CD14-positive monocyte (primary cell): ENCODE measurements at regions not wholly inside any gene's neighbourhood (a gene's known extent, or its start where the extent isn't known, plus 50 kb on each side); places are given as distances from the start of the nearest gene placed in this dataset.

Source experiments
- DNase-seq, 3 donors: peaks; one replicate each; pipeline ENCODE4 v3.0.0-alpha.2; 2011 to 2022
- H2AFZ ChIP-seq: 2 replicates; pipeline ENCODE4 v1.6.0; 2012; ENCODE audit warnings: mild to moderate bottlenecking, low read depth, low read length, inconsistent platforms; ENCODE audit not compliant: insufficient read depth, poor library complexity, severe bottlenecking
- H3K27ac ChIP-seq, 2 donors: 1 replicate in 1 of 2; 2 replicates in 1 of 2; pipeline ENCODE4 v1.5.1; 2012 to 2013; ENCODE audit warnings: low read length in 2 of 2, control low read depth in 1 of 2, inconsistent platforms in 1 of 2, low read depth in 1 of 2, mild to moderate bottlenecking in 1 of 2
- H3K27me3 ChIP-seq, 2 donors: one replicate each; pipeline versions ENCODE4 v1.6.0 to v1.6.1; 2011 to 2013; ENCODE audit warnings: low read length in 2 of 2; ENCODE audit not compliant: control insufficient read depth in 2 of 2, insufficient read depth in 2 of 2
- H3K36me3 ChIP-seq, 2 donors: replicated peaks in 1 of 2; 1 replicate in 1 of 2; 2 replicates in 1 of 2; pipeline versions ENCODE4 v1.5.1 to v1.6.1; 2012 to 2013; ENCODE audit warnings: low read length in 2 of 2, control low read depth in 1 of 2, inconsistent platforms in 1 of 2, mild to moderate bottlenecking in 1 of 2; ENCODE audit not compliant: insufficient read depth in 2 of 2, control insufficient read depth in 1 of 2
- H3K4me1 ChIP-seq, 2 donors: 1 replicate in 1 of 2; 2 replicates in 1 of 2; pipeline versions ENCODE4 v1.5.1 to v1.6.1; 2012 to 2013; ENCODE audit warnings: low read length in 2 of 2, control low read depth in 1 of 2, inconsistent platforms in 1 of 2, mild to moderate bottlenecking in 1 of 2, moderate library complexity in 1 of 2; ENCODE audit not compliant: insufficient read depth in 2 of 2, control insufficient read depth in 1 of 2
- H3K4me2 ChIP-seq: replicated peaks from 2 replicates; pipeline ENCODE3; 2012; ENCODE audit warnings: low read length, moderate library complexity, mild to moderate bottlenecking; ENCODE audit not compliant: poor library complexity, severe bottlenecking; ENCODE audit errors: extremely low read depth
- H3K4me3 ChIP-seq, 3 experiments: fragments of 200-600 bp in 1 of 3; sonication (generic) in 1 of 3; replicated peaks in 1 of 3; 1 replicate in 2 of 3; 2 replicates in 1 of 3; pipeline ENCODE4 v1.5.1; 2011 to 2013; ENCODE audit warnings: low read length in 3 of 3, mild to moderate bottlenecking in 3 of 3, control low read depth in 2 of 3, low read depth in 2 of 3, inconsistent platforms in 1 of 3, moderate library complexity in 1 of 3
- H3K79me2 ChIP-seq: 2 replicates; pipeline ENCODE4 v1.6.0; 2012; ENCODE audit warnings: mild to moderate bottlenecking, control low read depth, inconsistent platforms, low read length, moderate library complexity; ENCODE audit not compliant: insufficient read depth
- H3K9ac ChIP-seq: 2 replicates; pipeline ENCODE4 v1.6.0; 2017; ENCODE audit warnings: low read length, mild to moderate bottlenecking; ENCODE audit not compliant: insufficient read depth, poor library complexity, severe bottlenecking
- H3K9me3 ChIP-seq, 2 donors: replicated peaks in 1 of 2; 1 replicate in 1 of 2; 2 replicates in 1 of 2; pipeline versions ENCODE4 v1.5.1 to v1.6.1; 2012 to 2013; ENCODE audit warnings: low read length in 2 of 2, control low read depth in 1 of 2; ENCODE audit not compliant: control insufficient read depth in 1 of 2, insufficient read depth in 1 of 2
- H4K20me1 ChIP-seq: 2 replicates; pipeline ENCODE4 v1.6.0; 2012; ENCODE audit warnings: mild to moderate bottlenecking, low read length, control low read depth, moderate library complexity; ENCODE audit not compliant: insufficient read depth
- H3K27ac Mint-ChIP-seq, 7 donors: one replicate each; pipeline ENCODE4 v1.8.0; 2020; ENCODE audit warnings: mild to moderate bottlenecking in 7 of 7, mixed read lengths in 7 of 7, moderate library complexity in 6 of 7, inconsistent platforms in 2 of 7
- H3K27me3 Mint-ChIP-seq, 3 donors: one replicate each; pipeline ENCODE4 v1.8.0; 2021 to 2022; ENCODE audit warnings: low read depth in 3 of 3, mild to moderate bottlenecking in 3 of 3, mixed read lengths in 3 of 3, moderate library complexity in 3 of 3, inconsistent platforms in 1 of 3
- H3K36me3 Mint-ChIP-seq, 2 donors: one replicate each; pipeline ENCODE4 v1.8.0; 2020; ENCODE audit warnings: mixed read lengths in 2 of 2, inconsistent platforms in 1 of 2, mild to moderate bottlenecking in 1 of 2
- H3K4me1 Mint-ChIP-seq: one replicate; pipeline ENCODE4 v1.8.0; 2020; ENCODE audit warnings: mild to moderate bottlenecking, mixed read lengths
- H3K4me3 Mint-ChIP-seq, 2 donors: one replicate each; pipeline ENCODE4 v1.8.0; 2020; ENCODE audit warnings: mild to moderate bottlenecking in 2 of 2, mixed read lengths in 2 of 2, moderate library complexity in 1 of 2
- H3K9me3 Mint-ChIP-seq, 7 donors: one replicate each; pipeline ENCODE4 v1.8.0; 2020 to 2022; ENCODE audit warnings: mixed read lengths in 7 of 7, mild to moderate bottlenecking in 6 of 7, moderate library complexity in 6 of 7, inconsistent platforms in 2 of 7
- CTCF ChIP-seq: fragments of 200-600 bp; IDR thresholded peaks from one replicate; pipeline ENCODE4 v1.8.0; 2022; ENCODE audit warnings: antibody characterized with exemption, mild to moderate bottlenecking
- WGBS: methylation state at CpG from one replicate; pipeline ENCODE4 v1.1.5; 2013; ENCODE audit warnings: missing lambda C conversion rate; ENCODE audit not compliant: insufficient coverage; 5-methylcytosine and 5-hydroxymethylcytosine counted together
- intact Hi-C, 2 donors: fragments of 100-400 bp; cut with micrococcal nuclease; formaldehyde crosslinking; loops; one replicate each; pipeline versions ENCODE4 v1.15.0 to v1.15.1; 2023

- Histone ChIP-seq H3K27ac (no peak overlapping the region), H3K79me2 (no peaks in the 10 kb centered on the region), H3K4me3 (no peak overlapping the region), H4K20me1 (no peaks in the 10 kb centered on the region), H3K9ac (no peak overlapping the region), H3K9me3 (no peaks in the 10 kb centered on the region), H3K4me2 (no peak overlapping the region), H3K36me3 (no peaks in the 10 kb centered on the region), H3K27me3 (no peaks in the 10 kb centered on the region), H3K4me1 (peaks cover 2 to 5% of the 10 kb centered on the region in 2 donors), H2AFZ (no peak overlapping the region)
- no peak for DNase-seq
- Mint-ChIP-seq H3K4me1 (peaks cover 18% of the 10 kb centered on the region), H3K27me3 (peaks cover 0 to 1% (median 0%) of the 10 kb centered on the region in 3 donors), H3K27ac (peak overlapping the region in 1 of 7 donors; percentile 7), H3K36me3 (no peaks in the 10 kb centered on the region), H3K9me3 (peaks cover 0 to 5% (median 0%) of the 10 kb centered on the region in 7 donors), H3K4me3 (no peak overlapping the region)
- WGBS, result 100% methylated on average over 1 of the region's 6 CpGs
- intact Hi-C loops, result no loop called here
- TF ChIP-seq CTCF, result no peak
Observed at GRCh38 chr3:59374091-59374817, 324.4 kb upstream of the CFAP20DC start.

GRCh38 chr3:59372346-59372745 is 322.5 kb upstream of the CFAP20DC start:
- H3K9me3 Mint-ChIP-seq, result peaks cover 0 to 3% (median 0%) of the 10 kb centered on the region in 7 donors
- no peaks in the 10 kb centered on the region for H3K36me3 Mint-ChIP-seq
- H2AFZ ChIP-seq, result no peak overlapping the region
- no peaks in the 10 kb centered on the region for H4K20me1 ChIP-seq
- no peak overlapping the region for H3K9ac ChIP-seq
- no peak overlapping the region for H3K4me3 ChIP-seq
- intact Hi-C loops, result no loop called here
- no peak for TF ChIP-seq CTCF
- peaks cover 21% of the 10 kb centered on the region for H3K4me1 Mint-ChIP-seq
- H3K36me3 ChIP-seq, result no peaks in the 10 kb centered on the region
- WGBS, result 33% methylated on average over 3 of the region's 3 CpGs
- peaks cover 9 to 13% of the 10 kb centered on the region in 2 donors for H3K4me1 ChIP-seq
- H3K27ac Mint-ChIP-seq, result peak overlapping the region in 3 of 7 donors; percentile 23 to 34 (median 32)
- no peak overlapping the region for H3K27ac ChIP-seq
- no peaks in the 10 kb centered on the region for H3K9me3 ChIP-seq
- peaks cover 0 to 1% (median 0%) of the 10 kb centered on the region in 3 donors for H3K27me3 Mint-ChIP-seq
- H3K27me3 ChIP-seq, result no peaks in the 10 kb centered on the region
- DNase-seq, result peak in 1 of 3 donors; percentile 74
- H3K4me2 ChIP-seq, result no peak overlapping the region
- H3K79me2 ChIP-seq, result no peaks in the 10 kb centered on the region
- H3K4me3 Mint-ChIP-seq, result no peak overlapping the region
